Endothelial cell of umbilical vein (primary cell): ENCODE measurements at regions not wholly inside any gene's neighbourhood (a gene's known extent, or its start where the extent isn't known, plus 50 kb on each side); places are given as distances from the start of the nearest gene placed in this dataset.
"Not testable (repeated sequence)": the region's sequence is repeated elsewhere in the genome, so short reads cannot be mapped to it uniquely, and the experiment has no call there.

Source experiments
- BruUV-seq: library from RNA; stranded (reverse); fragments of 400-500 nt; replicated peaks from 2 replicates; lab custom pipeline; 2021; lab: Mats Ljungman, UMichigan
- CTCF ChIA-PET: fragments of 300-600, 350-600 bp; sonication (Branson Sonifier 250); formaldehyde crosslinking; loops from one replicate; lab custom pipeline; 2021; ENCODE audit warnings: antibody characterized with exemption, inconsistent platforms; lab: Charles Lee
- POLR2A ChIA-PET: fragments of 300-600, 350-600 bp; sonication (Branson Sonifier 250); formaldehyde crosslinking; loops from one replicate; lab custom pipeline; 2021; ENCODE audit warnings: antibody characterized with exemption, inconsistent platforms; lab: Charles Lee
- DNase-seq: peaks from one replicate; pipeline ENCODE4 v3.0.0-alpha.2; 2011; ENCODE audit warnings: low read depth, low spot score
- FAIRE-seq: peaks from 2 replicates; lab custom pipeline; 2011; peaks lifted over from hg19 to GRCh38; lab: Jason Lieb, UNC
- H2AFZ ChIP-seq: 2 replicates; pipeline ENCODE4 v1.6.0; 2012; ENCODE audit warnings: low read depth, low read length, control low read depth, inconsistent platforms
- H3K27ac ChIP-seq: 2 replicates; pipeline ENCODE4 v1.5.1; 2011; ENCODE audit warnings: low read depth, mild to moderate bottlenecking, control low read depth, low read length, moderate library complexity; ENCODE audit not compliant: insufficient read depth
- H3K27me3 ChIP-seq, 2 experiments: 2 replicates each; pipeline versions ENCODE4 v1.6.0 to v1.6.1; 2011; ENCODE audit warnings: low read length in 2 of 2, mixed read lengths in 1 of 2; ENCODE audit not compliant: control insufficient read depth in 2 of 2, insufficient read depth in 2 of 2
- H3K36me3 ChIP-seq, 2 experiments: 2 replicates in 1 of 2; 3 replicates in 1 of 2; pipeline ENCODE4 v1.5.1; 2011; ENCODE audit warnings: low read length in 2 of 2, mild to moderate bottlenecking in 1 of 2, moderate library complexity in 1 of 2; ENCODE audit not compliant: control insufficient read depth in 2 of 2, insufficient read depth in 2 of 2; ENCODE audit errors: extremely low read depth in 1 of 2
- H3K4me1 ChIP-seq: 3 replicates; pipeline ENCODE4 v1.5.1; 2011; ENCODE audit warnings: mild to moderate bottlenecking, low read length; ENCODE audit not compliant: control insufficient read depth, insufficient read depth; ENCODE audit errors: extremely low read depth
- H3K4me2 ChIP-seq: 2 replicates; pipeline ENCODE4 v1.6.1; 2011; ENCODE audit warnings: low read length, control low read depth, mixed read lengths; ENCODE audit not compliant: insufficient read depth
- H3K4me3 ChIP-seq, 3 experiments: fragments of 200-600 bp in 1 of 3; sonication (generic), shearing (Covaris generic) in 1 of 3; replicated peaks in 1 of 3; 2 replicates each; pipeline ENCODE4 v1.5.1; 2011 to 2016; ENCODE audit warnings: control low read depth in 3 of 3, low read length in 3 of 3, mild to moderate bottlenecking in 2 of 3, inconsistent platforms in 1 of 3, low read depth in 1 of 3, moderate library complexity in 1 of 3; ENCODE audit not compliant: insufficient read depth in 1 of 3
- H3K79me2 ChIP-seq: 2 replicates; pipeline ENCODE4 v1.6.0; 2012; ENCODE audit warnings: low read length, inconsistent platforms; ENCODE audit not compliant: control insufficient read depth, insufficient read depth
- H3K9ac ChIP-seq: replicated peaks from 2 replicates; pipeline ENCODE3; 2011; ENCODE audit warnings: low read length, control low read depth; ENCODE audit not compliant: insufficient read depth; ENCODE audit errors: extremely low read depth
- H3K9me1 ChIP-seq: replicated peaks from 3 replicates; pipeline ENCODE4 v1.6.0; 2011; ENCODE audit warnings: mild to moderate bottlenecking, low read length; ENCODE audit not compliant: control insufficient read depth, insufficient read depth; ENCODE audit errors: extremely low read depth
- H3K9me3 ChIP-seq: replicated peaks from 2 replicates; pipeline ENCODE4 v1.5.1; 2012; ENCODE audit warnings: low read length, inconsistent platforms; ENCODE audit not compliant: control insufficient read depth, insufficient read depth
- H4K20me1 ChIP-seq: replicated peaks from 2 replicates; pipeline ENCODE3; 2011; ENCODE audit warnings: mild to moderate bottlenecking, low read length; ENCODE audit not compliant: control insufficient read depth, insufficient read depth; ENCODE audit errors: extremely low read depth
- CTCF ChIP-seq, 2 donors: IDR thresholded peaks; 1 replicate in 1 of 2; 2 replicates in 1 of 2; pipeline ENCODE4 v1.5.1; 2011; ENCODE audit warnings: low read length in 2 of 2, mild to moderate bottlenecking in 2 of 2, moderate library complexity in 2 of 2, control low read depth in 1 of 2, inconsistent platforms in 1 of 2, low read depth in 1 of 2; ENCODE audit not compliant: insufficient read depth in 1 of 2; ENCODE audit errors: extremely low read depth in 1 of 2
- EZH2 ChIP-seq: IDR thresholded peaks from 2 replicates; pipeline ENCODE4 v1.6.1; 2012; ENCODE audit warnings: borderline replicate concordance, low read depth, mild to moderate bottlenecking, moderate library complexity, low read length, inconsistent platforms; ENCODE audit not compliant: severe bottlenecking
- FOS ChIP-seq: IDR thresholded peaks from 2 replicates; pipeline ENCODE4 v1.6.1; 2011; ENCODE audit warnings: mild to moderate bottlenecking, low read length, moderate library complexity, borderline replicate concordance; ENCODE audit not compliant: insufficient read depth
- GATA2 ChIP-seq: IDR thresholded peaks from 2 replicates; pipeline ENCODE4 v1.7.0; 2011; ENCODE audit warnings: low read depth, mild to moderate bottlenecking, moderate library complexity, mixed read lengths, low read length; ENCODE audit not compliant: insufficient read length, insufficient read depth
- JUN ChIP-seq: IDR thresholded peaks from 2 replicates; pipeline ENCODE4 v1.6.1; 2011; ENCODE audit warnings: borderline replicate concordance, low read depth; ENCODE audit not compliant: insufficient read length, insufficient read depth
- MAX ChIP-seq: IDR thresholded peaks from 2 replicates; pipeline ENCODE4 v1.6.1; 2011; ENCODE audit not compliant: insufficient read depth, insufficient read length
- MYC ChIP-seq: IDR thresholded peaks from one replicate; pipeline ENCODE4 v1.6.1; 2011; ENCODE audit warnings: mild to moderate bottlenecking, low read depth, low read length
- POLR2A ChIP-seq: IDR thresholded peaks from 2 replicates; pipeline ENCODE4 v1.6.1; 2012; ENCODE audit warnings: low read depth, mild to moderate bottlenecking, control low read depth, low read length
- POLR2AphosphoS5 ChIP-seq: IDR thresholded peaks from 2 replicates; pipeline ENCODE4 v1.6.1; 2012; ENCODE audit warnings: low read depth, mild to moderate bottlenecking, control low read depth, low read length, moderate library complexity; ENCODE audit not compliant: insufficient read depth
- dilution Hi-C: fragments of 300-500 bp; cut with MboI; formaldehyde crosslinking; loops from one replicate; pipeline ENCODE4 v1.15.0; 2019; ENCODE audit warnings: low sequenced_read_pairs; ENCODE audit not compliant: extremely low pct_ligation_motif_present
- intact Hi-C: fragments of 100-400 bp; cut with micrococcal nuclease; formaldehyde crosslinking; loops from one replicate; pipeline ENCODE4 v1.10.0; 2022

- intact Hi-C loops: no loop called here
- POLR2A ChIA-PET: no interaction called here
- CTCF ChIA-PET: no interaction called here
Observed at GRCh38 chr12:131575371-131575770, 135.5 kb upstream of the SFSWAP start.

GRCh38 chr12:131576734-131577133 is 134.2 kb upstream of the SFSWAP start:
- H3K79me2 ChIP-seq, CTCF ChIA-PET, dilution Hi-C loops, H3K4me1 ChIP-seq, H3K27ac ChIP-seq, DNase-seq, intact Hi-C loops, H3K9me1 ChIP-seq, BruUV-seq, FAIRE-seq, H2AFZ ChIP-seq, H3K4me2 ChIP-seq, H3K9me3 ChIP-seq, H3K4me3 ChIP-seq, POLR2A ChIA-PET, H4K20me1 ChIP-seq, H3K9ac ChIP-seq, H3K27me3 ChIP-seq, H3K36me3 ChIP-seq: not testable (repeated sequence)

More at GRCh38 chr12:131575371-131575770, 135.5 kb upstream of the SFSWAP start:
- no peaks in the 10 kb centered on the region for H3K9me3 ChIP-seq
- H3K9ac ChIP-seq: no peak overlapping the region
- H4K20me1 ChIP-seq: no peaks in the 10 kb centered on the region
- no TSS peak for BruUV-seq
- no peak overlapping the region for H2AFZ ChIP-seq
- TF ChIP-seq MAX (no peak), GATA2 (no peak), MYC (no peak), FOS (no peak), CTCF (IDR thresholded peaks at IDR 0.05; ENCODE audit: extremely low read depth in 1 of 2, insufficient read depth in 1 of 2, low read depth in 1 of 2, low read length in 2 of 2) (no peak), POLR2A (no peak), EZH2 (no peak), JUN (no peak), POLR2AphosphoS5 (no peak)
- FAIRE-seq (no peak), DNase-seq (no peak)
- H3K4me1 ChIP-seq: no peaks in the 10 kb centered on the region
- H3K9me1 ChIP-seq: no peaks in the 10 kb centered on the region
- no peak overlapping the region for H3K4me2 ChIP-seq
- H3K27ac ChIP-seq: no peak overlapping the region
- H3K4me3 ChIP-seq: no peak overlapping the region
- no peaks in the 10 kb centered on the region for H3K27me3 ChIP-seq
- H3K79me2 ChIP-seq: no peaks in the 10 kb centered on the region
- no peaks in the 10 kb centered on the region for H3K36me3 ChIP-seq
- dilution Hi-C loops: no loop called here
